IMR-90 (cell line): ENCODE measurements at regions not wholly inside any gene's neighbourhood (a gene's known extent, or its start where the extent isn't known, plus 50 kb on each side); places are given as distances from the start of the nearest gene placed in this dataset.
A peak's percentile ranks its signal among the peaks of the same experiment; 100 is the strongest.

Experiments
- ATAC-seq: fragments of 200-7000 bp; cut with Tn5 transposase; 2 replicates; pipeline ENCODE4 v1.9.1; 2020; ENCODE audit warnings: low read depth, mild to moderate bottlenecking, moderate library complexity
- BruUV-seq: library from RNA; stranded (reverse); fragments of 400-500 nt; replicated peaks from 2 replicates; lab custom pipeline; 2021; lab: Mats Ljungman, UMichigan
- CTCF ChIA-PET: fragments of 300-600 bp; formaldehyde crosslinking; extraction: SDS; loops from one replicate; lab custom pipeline; 2021; ENCODE audit warnings: antibody characterized with exemption; lab: Yijun Ruan, JAX
- POLR2A ChIA-PET: fragments of 300-600 bp; sonication (Branson Sonifier 250); formaldehyde crosslinking; loops from one replicate; lab custom pipeline; 2022; ENCODE audit warnings: antibody characterized with exemption; ENCODE audit not compliant: unreplicated experiment; lab: Charles Lee
- DNase-seq: peaks from one replicate; pipeline ENCODE4 v3.0.0; 2013
- H2AFZ ChIP-seq: replicated peaks from 2 replicates; pipeline ENCODE3; 2013; ENCODE audit warnings: low read length, mild to moderate bottlenecking; ENCODE audit not compliant: poor library complexity
- H2AK5ac ChIP-seq: 2 replicates; pipeline ENCODE4 v1.6.1; 2013; ENCODE audit warnings: low read depth, low read length, inconsistent platforms
- H2AK9ac ChIP-seq: replicated peaks from 2 replicates; pipeline ENCODE3; 2013; ENCODE audit warnings: mild to moderate bottlenecking, low read depth, low read length, moderate library complexity; ENCODE audit not compliant: poor library complexity
- H2BK120ac ChIP-seq: 2 replicates; pipeline ENCODE4 v1.6.1; 2013; ENCODE audit warnings: low read depth, low read length, inconsistent platforms
- H2BK15ac ChIP-seq: 3 replicates; pipeline ENCODE4 v1.6.1; 2013; ENCODE audit warnings: low read depth, low read length, inconsistent platforms
- H2BK20ac ChIP-seq: 2 replicates; pipeline ENCODE4 v1.6.1; 2013; ENCODE audit warnings: low read depth, mild to moderate bottlenecking, inconsistent platforms, low read length, moderate library complexity
- H2BK5ac ChIP-seq: 2 replicates; pipeline ENCODE4 v1.6.1; 2013; ENCODE audit warnings: mild to moderate bottlenecking, low read depth, low read length, inconsistent platforms; ENCODE audit not compliant: poor library complexity, severe bottlenecking
- H3K14ac ChIP-seq: replicated peaks from 2 replicates; pipeline ENCODE4 v1.6.1; 2013; ENCODE audit warnings: low read depth, low read length, inconsistent platforms
- H3K18ac ChIP-seq: 2 replicates; pipeline ENCODE4 v1.6.1; 2013; ENCODE audit warnings: low read depth, low read length, control low read depth
- H3K23ac ChIP-seq: 2 replicates; pipeline ENCODE4 v1.6.1; 2013; ENCODE audit warnings: low read depth, low read length, inconsistent platforms
- H3K27ac ChIP-seq: 2 replicates; pipeline ENCODE4 v1.5.1; 2013; ENCODE audit warnings: mild to moderate bottlenecking, control low read depth, low read length; ENCODE audit not compliant: insufficient read depth
- H3K27me3 ChIP-seq: 2 replicates; pipeline ENCODE4 v1.6.1; 2013; ENCODE audit warnings: low read length; ENCODE audit not compliant: control insufficient read depth, insufficient read depth
- H3K36me3 ChIP-seq: 2 replicates; pipeline ENCODE4 v1.6.1; 2013; ENCODE audit warnings: low read length, mixed read lengths; ENCODE audit not compliant: control insufficient read depth, insufficient read depth
- H3K4ac ChIP-seq: 2 replicates; pipeline ENCODE4 v1.6.1; 2013; ENCODE audit warnings: low read depth, low read length, inconsistent platforms
- H3K4me1 ChIP-seq: 2 replicates; pipeline ENCODE4 v1.6.1; 2013; ENCODE audit warnings: low read length, mixed read lengths; ENCODE audit not compliant: control insufficient read depth, insufficient read depth
- H3K4me2 ChIP-seq: 2 replicates; pipeline ENCODE4 v1.6.1; 2013; ENCODE audit warnings: low read depth, mild to moderate bottlenecking, control low read depth, low read length, moderate library complexity
- H3K4me3 ChIP-seq: 2 replicates; pipeline ENCODE4 v1.5.1; 2013; ENCODE audit warnings: low read depth, mild to moderate bottlenecking, control low read depth, low read length, moderate library complexity; ENCODE audit not compliant: insufficient read depth
- H3K56ac ChIP-seq: 2 replicates; pipeline ENCODE4 v1.6.1; 2013; ENCODE audit warnings: low read length, inconsistent platforms; ENCODE audit not compliant: insufficient read depth; ENCODE audit errors: extremely low read depth
- H3K79me1 ChIP-seq, 2 experiments: 2 replicates each; pipeline ENCODE4 v1.6.1; 2013; ENCODE audit warnings: low read length in 2 of 2, inconsistent platforms in 1 of 2, low read depth in 1 of 2
- H3K9ac ChIP-seq: 2 replicates; pipeline ENCODE4 v1.6.1; 2013; ENCODE audit warnings: low read depth, low read length, control low read depth
- H3K9me1 ChIP-seq: 2 replicates; pipeline ENCODE4 v1.6.1; 2013; ENCODE audit warnings: low read length, inconsistent platforms; ENCODE audit not compliant: insufficient read depth
- H3K9me3 ChIP-seq: 2 replicates; pipeline ENCODE4 v1.6.1; 2013; ENCODE audit warnings: low read length; ENCODE audit not compliant: control insufficient read depth, insufficient read depth
- H4K20me1 ChIP-seq: 2 replicates; pipeline ENCODE4 v1.6.1; 2013; ENCODE audit warnings: low read length, inconsistent platforms; ENCODE audit not compliant: insufficient read depth
- H4K5ac ChIP-seq: 2 replicates; pipeline ENCODE4 v1.6.1; 2013; ENCODE audit warnings: mild to moderate bottlenecking, low read depth, low read length, control low read depth
- H4K8ac ChIP-seq, 2 experiments: 2 replicates each; pipeline ENCODE4 v1.6.1; 2013; ENCODE audit warnings: low read depth in 2 of 2, low read length in 2 of 2, control low read depth in 1 of 2, inconsistent platforms in 1 of 2
- H4K91ac ChIP-seq: 2 replicates; pipeline ENCODE4 v1.6.1; 2013; ENCODE audit warnings: low read depth, low read length, inconsistent platforms; ENCODE audit not compliant: insufficient read depth
- CEBPB ChIP-seq: IDR thresholded peaks from 2 replicates; pipeline ENCODE4 v1.6.1; 2012; ENCODE audit warnings: low read depth, low read length, improper control_type of control experiment
- CHD1 ChIP-seq: IDR thresholded peaks from 2 replicates; pipeline ENCODE4 v1.6.1; 2012; ENCODE audit warnings: low read depth, low read length, improper control_type of control experiment
- FOS ChIP-seq: fragments of 150-350 bp; IDR thresholded peaks from 2 replicates; pipeline ENCODE4 v1.6.1; 2016; ENCODE audit warnings: low read depth, low read length
- MAFK ChIP-seq: IDR thresholded peaks from 2 replicates; pipeline ENCODE4 v1.6.1; 2012; ENCODE audit warnings: low read depth, low read length, improper control_type of control experiment
- MAZ ChIP-seq: IDR thresholded peaks from 2 replicates; pipeline ENCODE4 v1.6.1; 2012; ENCODE audit warnings: low read depth, mild to moderate bottlenecking, low read length, improper control_type of control experiment, moderate library complexity, borderline replicate concordance
- MXI1 ChIP-seq: IDR thresholded peaks from 2 replicates; pipeline ENCODE4 v1.6.1; 2012; ENCODE audit warnings: low read depth, mild to moderate bottlenecking, low read length, moderate library complexity, borderline replicate concordance
- NFE2L2 ChIP-seq: fragments of 150-350 bp; IDR thresholded peaks from 2 replicates; pipeline ENCODE4 v1.6.1; 2016; ENCODE audit warnings: low read depth, mild to moderate bottlenecking, low read length
- POLR2A ChIP-seq: IDR thresholded peaks from 2 replicates; pipeline ENCODE4 v1.6.1; 2012; ENCODE audit warnings: mild to moderate bottlenecking, low read depth, low read length
- RAD21 ChIP-seq: IDR thresholded peaks from 2 replicates; pipeline ENCODE4 v1.6.1; 2012; ENCODE audit warnings: low read length, improper control_type of control experiment
- RCOR1 ChIP-seq: IDR thresholded peaks from 2 replicates; pipeline ENCODE4 v1.6.1; 2012; ENCODE audit warnings: mild to moderate bottlenecking, low read length, improper control_type of control experiment; ENCODE audit not compliant: insufficient replicate concordance
- RFX5 ChIP-seq: IDR thresholded peaks from 2 replicates; pipeline ENCODE4 v1.8.0; 2012; ENCODE audit warnings: low read depth, mild to moderate bottlenecking, low read length, moderate library complexity
- WGBS, 2 experiments: methylation state at CpG; one replicate each; pipeline versions ENCODE4 v1.1.5 to v1.1.7; 2013; ENCODE audit warnings: missing lambda C conversion rate in 2 of 2; ENCODE audit not compliant: insufficient read length in 1 of 2; ENCODE audit errors: extremely low coverage in 2 of 2; 5-methylcytosine and 5-hydroxymethylcytosine counted together
- dilution Hi-C: fragments of 300-500 bp; cut with HindIII; formaldehyde crosslinking; loops from one replicate; pipeline ENCODE4 v1.14.3; 2018; ENCODE audit warnings: low sequenced_read_pairs; ENCODE audit not compliant: unreplicated experiment
- in situ Hi-C: fragments of 300-500 bp; cut with MboI; formaldehyde crosslinking; loops from 3 replicates; pipeline ENCODE4 v1.14.3; 2019; ENCODE audit warnings: low sequenced_read_pairs, inconsistent platforms, mixed read lengths
- intact Hi-C: fragments of 100-400 bp; cut with micrococcal nuclease; formaldehyde crosslinking; loops from 2 replicates; pipeline ENCODE4 v1.10.0; 2022
- TF ChIP-seq, protein P1 (sequence below): fragments of 150-350 bp; IDR thresholded peaks from 2 replicates; pipeline ENCODE4 v1.6.1; 2016; ENCODE audit warnings: low read depth, mild to moderate bottlenecking, low read length, moderate library complexity, borderline replicate concordance
- TF ChIP-seq, protein P2 (sequence below): fragments of 150-350 bp; IDR thresholded peaks from 2 replicates; pipeline ENCODE4 v1.6.1; 2017; ENCODE audit warnings: mild to moderate bottlenecking, antibody characterized with exemption, low read length, low read depth
- TF ChIP-seq, protein P3 (sequence below): conservative IDR thresholded peaks from 2 replicates; pipeline ENCODE4 v1.5.1; 2012; ENCODE audit warnings: mild to moderate bottlenecking, low read depth, low read length, improper control_type of control experiment

DNA sequence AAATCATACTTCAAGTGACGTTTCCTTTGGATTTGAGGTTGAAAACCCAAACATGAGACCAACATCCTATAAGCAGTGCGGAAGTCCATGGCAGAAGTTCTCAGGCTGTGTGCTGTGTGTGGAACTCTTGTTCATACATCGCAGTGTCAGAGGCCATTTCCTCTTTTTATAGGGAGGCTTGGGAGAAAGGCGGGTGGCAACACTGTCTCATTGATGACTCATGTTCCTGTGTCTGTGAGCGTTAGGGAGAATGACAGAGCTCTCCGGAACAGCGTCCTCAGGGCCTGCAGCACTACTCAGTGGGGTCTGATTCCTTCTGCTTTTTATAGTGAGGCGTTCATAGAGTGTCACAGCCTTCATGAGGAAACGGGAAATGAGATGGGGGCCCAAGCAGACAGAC is 98.8 kb upstream of the BASP1 start:
- peak overlapping the region; percentile 31 for H4K5ac ChIP-seq
- peak overlapping the region; percentile 96 for H2BK5ac ChIP-seq
- peak overlapping the region; percentile 64 for H3K56ac ChIP-seq
- H3K4me1 ChIP-seq, result peaks cover 10% of the 10 kb centered on the region
- peak overlapping the region; percentile 22 for H3K9ac ChIP-seq
- H3K27me3 ChIP-seq, result no peaks in the 10 kb centered on the region
- H3K9me3 ChIP-seq, result no peaks in the 10 kb centered on the region
- peak overlapping the region; percentile 3 to 74; a peak in 3 of 4 replicates for H4K8ac ChIP-seq
- H3K4ac ChIP-seq, result peak overlapping the region; percentile 75
- peak overlapping the region; percentile 85 for H4K91ac ChIP-seq
- intact Hi-C loops, result loop anchor here (5.0 kb wide), 1 partner anchor 96 kb away; no protein-coding TSS in a partner anchor
- BruUV-seq, result no TSS peak
- H2AK9ac ChIP-seq, result peak overlapping the region; percentile 2
- H3K4me2 ChIP-seq, result peak overlapping the region; percentile 20
- in situ Hi-C loops, result no loop called here
- H3K27ac ChIP-seq, result peak overlapping the region; percentile 47
- dilution Hi-C loops, result no loop called here
- peak overlapping the region; percentile 49 for H3K14ac ChIP-seq
- peak; percentile 90 for ATAC-seq
- H2BK120ac ChIP-seq, result peak overlapping the region; percentile 94
- peaks cover 25% of the 10 kb centered on the region for H3K9me1 ChIP-seq
- peak overlapping the region; percentile 71; the same call in 2 of the 3 replicates for H2BK15ac ChIP-seq
- no peaks in the 10 kb centered on the region for H3K36me3 ChIP-seq
- 0 out of 2 replicates have a peak overlapping the region, but pooled peaks have one; percentile 51 for H2AK5ac ChIP-seq
- H3K4me3 ChIP-seq, result no peak overlapping the region
- H4K20me1 ChIP-seq, result no peaks in the 10 kb centered on the region
- peak overlapping the region; percentile 93 for H2BK20ac ChIP-seq
- H2AFZ ChIP-seq, result peak overlapping the region; percentile 5
- peak; percentile 99 for DNase-seq
- peak overlapping the region; percentile 58 for H3K18ac ChIP-seq
- H3K79me1 ChIP-seq, result peaks cover 15 to 30% of the 10 kb centered on the region in 2 experiments
- CTCF ChIA-PET, result no interaction called here
- peak overlapping the region; percentile 69; the same call in 1 of the 2 replicates for H3K23ac ChIP-seq
- WGBS, 2 experiments, result 0% methylated on average over 5 of the region's 9 CpGs; no CpG with 5 or more reads in 1 of the 2 experiments
- TF ChIP-seq MAFK, result peak; percentile 44; the same call in 1 of the 2 replicates
- TF ChIP-seq, protein P1, sequence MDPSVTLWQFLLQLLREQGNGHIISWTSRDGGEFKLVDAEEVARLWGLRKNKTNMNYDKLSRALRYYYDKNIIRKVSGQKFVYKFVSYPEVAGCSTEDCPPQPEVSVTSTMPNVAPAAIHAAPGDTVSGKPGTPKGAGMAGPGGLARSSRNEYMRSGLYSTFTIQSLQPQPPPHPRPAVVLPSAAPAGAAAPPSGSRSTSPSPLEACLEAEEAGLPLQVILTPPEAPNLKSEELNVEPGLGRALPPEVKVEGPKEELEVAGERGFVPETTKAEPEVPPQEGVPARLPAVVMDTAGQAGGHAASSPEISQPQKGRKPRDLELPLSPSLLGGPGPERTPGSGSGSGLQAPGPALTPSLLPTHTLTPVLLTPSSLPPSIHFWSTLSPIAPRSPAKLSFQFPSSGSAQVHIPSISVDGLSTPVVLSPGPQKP, result no peak
- no peak for TF ChIP-seq RAD21
- 0 out of 2 replicates have a peak, but pooled peaks have one; percentile 12 for TF ChIP-seq MAZ
- peak; percentile 66 for TF ChIP-seq NFE2L2
- TF ChIP-seq, protein P2, sequence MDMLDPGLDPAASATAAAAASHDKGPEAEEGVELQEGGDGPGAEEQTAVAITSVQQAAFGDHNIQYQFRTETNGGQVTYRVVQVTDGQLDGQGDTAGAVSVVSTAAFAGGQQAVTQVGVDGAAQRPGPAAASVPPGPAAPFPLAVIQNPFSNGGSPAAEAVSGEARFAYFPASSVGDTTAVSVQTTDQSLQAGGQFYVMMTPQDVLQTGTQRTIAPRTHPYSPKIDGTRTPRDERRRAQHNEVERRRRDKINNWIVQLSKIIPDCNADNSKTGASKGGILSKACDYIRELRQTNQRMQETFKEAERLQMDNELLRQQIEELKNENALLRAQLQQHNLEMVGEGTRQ, result 0 out of 2 replicates have a peak, but pooled peaks have one; percentile 12
- TF ChIP-seq, protein P3, sequence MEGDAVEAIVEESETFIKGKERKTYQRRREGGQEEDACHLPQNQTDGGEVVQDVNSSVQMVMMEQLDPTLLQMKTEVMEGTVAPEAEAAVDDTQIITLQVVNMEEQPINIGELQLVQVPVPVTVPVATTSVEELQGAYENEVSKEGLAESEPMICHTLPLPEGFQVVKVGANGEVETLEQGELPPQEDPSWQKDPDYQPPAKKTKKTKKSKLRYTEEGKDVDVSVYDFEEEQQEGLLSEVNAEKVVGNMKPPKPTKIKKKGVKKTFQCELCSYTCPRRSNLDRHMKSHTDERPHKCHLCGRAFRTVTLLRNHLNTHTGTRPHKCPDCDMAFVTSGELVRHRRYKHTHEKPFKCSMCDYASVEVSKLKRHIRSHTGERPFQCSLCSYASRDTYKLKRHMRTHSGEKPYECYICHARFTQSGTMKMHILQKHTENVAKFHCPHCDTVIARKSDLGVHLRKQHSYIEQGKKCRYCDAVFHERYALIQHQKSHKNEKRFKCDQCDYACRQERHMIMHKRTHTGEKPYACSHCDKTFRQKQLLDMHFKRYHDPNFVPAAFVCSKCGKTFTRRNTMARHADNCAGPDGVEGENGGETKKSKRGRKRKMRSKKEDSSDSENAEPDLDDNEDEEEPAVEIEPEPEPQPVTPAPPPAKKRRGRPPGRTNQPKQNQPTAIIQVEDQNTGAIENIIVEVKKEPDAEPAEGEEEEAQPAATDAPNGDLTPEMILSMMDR, result no peak
- TF ChIP-seq RCOR1, result no peak
- TF ChIP-seq POLR2A, result peak; percentile 90; the same call in 1 of the 2 replicates
- 0 out of 2 replicates have a peak, but pooled peaks have one; percentile 17 for TF ChIP-seq MXI1
- peak; percentile 41; the same call in 1 of the 2 replicates for TF ChIP-seq CEBPB
- no peak; the same call in 1 of the 2 replicates for TF ChIP-seq CHD1
- no peak for TF ChIP-seq RFX5
- peak; percentile 99 for TF ChIP-seq FOS
- POLR2A ChIA-PET, result interaction anchor here (0.5 to 1.0 kb wide), 2 partner anchors 9 to 51 kb away, joined by 4 read pairs; no protein-coding TSS in a partner anchor
